Astrocyte (in vitro differentiated cells and primary cell): ENCODE measurements at regions not wholly inside any gene's neighbourhood (a gene's known extent, or its start where the extent isn't known, plus 50 kb on each side); places are given as distances from the start of the nearest gene placed in this dataset.

ENCODE experiments used
- CTCF ChIP-seq: IDR thresholded peaks from 2 replicates; pipeline ENCODE4 v1.5.1; 2011; ENCODE audit warnings: low read depth, mild to moderate bottlenecking, inconsistent platforms, low read length, moderate library complexity; ENCODE audit not compliant: insufficient read depth
- EZH2 ChIP-seq: IDR thresholded peaks from 2 replicates; pipeline ENCODE4 v1.6.1; 2012; ENCODE audit warnings: mild to moderate bottlenecking, low read length, inconsistent platforms; ENCODE audit not compliant: insufficient read depth

GRCh38 chr6:102902471-102902870, 1509.0 kb downstream of the GRIK2 start:
- TF ChIP-seq CTCF (no peak), EZH2 (no peak)
